HG03521 (cell line): ENCODE measurements at regions not wholly inside any gene's neighbourhood (a gene's known extent, or its start where the extent isn't known, plus 50 kb on each side); places are given as distances from the start of the nearest gene placed in this dataset.
A peak's percentile ranks its signal among the peaks of the same experiment; 100 is the strongest.

Experiments used
- ATAC-seq: cut with Tn5 transposase; IDR thresholded peaks from one replicate; pipeline ENCODE4 v1.9.1; 2021; ENCODE audit warnings: mild to moderate bottlenecking, moderate library complexity; ENCODE audit not compliant: unreplicated experiment

DNA sequence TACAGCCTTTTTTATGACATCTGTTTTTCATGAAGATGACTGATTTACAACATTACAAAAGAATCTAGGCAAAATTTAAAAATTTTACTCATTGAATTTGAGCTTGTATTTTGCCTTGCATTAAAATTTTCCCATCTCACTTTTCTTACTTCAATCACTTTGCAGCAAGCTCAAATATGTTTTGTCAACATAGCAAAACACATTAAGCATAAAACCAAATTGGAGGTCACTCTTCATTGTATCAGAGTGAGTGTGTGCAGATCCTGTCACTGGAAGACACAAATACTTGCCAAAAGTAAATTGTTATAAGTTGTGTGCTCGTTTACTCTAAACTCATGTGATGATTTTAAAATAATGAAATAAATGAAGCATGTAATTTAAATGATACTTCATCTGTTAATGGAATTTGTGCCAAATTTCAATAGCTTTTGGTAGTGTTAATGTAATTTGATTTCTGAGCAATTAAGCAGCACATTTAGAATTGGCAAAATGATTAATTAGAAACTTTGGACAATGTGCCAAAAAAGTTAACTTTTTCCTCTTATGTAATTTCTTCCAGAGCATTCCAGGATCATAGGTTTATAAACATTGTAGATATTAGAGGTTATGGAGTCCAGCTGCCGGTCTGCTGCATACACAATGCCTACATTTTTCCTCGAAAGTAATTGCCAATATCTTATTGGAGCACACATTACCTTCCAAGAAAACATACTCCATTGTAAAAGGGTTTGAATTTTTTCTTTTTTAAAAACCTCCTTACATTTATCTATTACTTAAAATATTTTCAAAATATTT lies 1078.2 kb upstream of the LRRTM3 start:
- no peak for ATAC-seq

DNA sequence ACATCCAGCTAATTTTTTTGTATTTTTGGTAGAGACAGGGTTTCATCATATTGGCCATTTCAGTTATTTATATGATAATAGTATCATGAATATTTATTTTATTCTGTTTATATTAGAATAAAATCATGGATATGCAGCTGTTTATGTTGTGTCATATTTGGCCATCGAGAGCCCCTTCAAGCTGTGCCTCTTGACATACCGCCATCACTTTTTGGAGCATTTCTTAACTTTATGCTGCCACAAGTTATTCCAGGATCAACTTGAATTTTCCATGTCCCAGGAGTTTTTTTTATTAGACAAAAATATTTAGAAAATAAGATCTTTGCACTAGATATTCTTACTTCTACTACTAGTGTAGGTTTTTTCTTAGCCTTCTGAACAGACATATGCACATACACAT lies 1067.0 kb upstream of the LRRTM3 start:
- ATAC-seq, result no peak

DNA sequence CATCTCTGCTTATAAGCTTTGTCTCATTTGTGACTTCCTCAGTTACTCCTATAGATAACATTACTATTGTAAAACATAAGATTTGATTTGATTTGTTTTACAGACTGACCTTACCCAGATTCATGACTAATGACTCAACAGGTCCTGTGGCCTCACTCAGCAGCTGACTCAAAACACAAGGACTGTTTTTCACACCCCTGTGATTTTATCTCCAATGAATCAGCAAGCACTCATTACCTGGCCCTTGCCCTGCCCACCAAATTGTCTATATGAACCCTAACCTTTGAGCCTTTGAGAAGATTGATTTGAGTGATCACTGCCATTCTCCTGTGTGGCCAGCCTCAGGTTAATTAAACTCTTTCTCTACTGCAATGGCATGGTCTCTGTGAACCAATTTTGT lies 1064.6 kb upstream of the LRRTM3 start:
- ATAC-seq, result peak; percentile 72
